Endodermal cell (in vitro differentiated cells): ENCODE measurements at regions not wholly inside any gene's neighbourhood (a gene's known extent, or its start where the extent isn't known, plus 50 kb on each side); places are given as distances from the start of the nearest gene placed in this dataset.

ENCODE experiments used
- DNase-seq: peaks from one replicate; pipeline ENCODE4 v3.0.0-alpha.2; 2017
- H3K27ac ChIP-seq: 2 replicates; pipeline ENCODE4 v1.5.1; 2013; ENCODE audit warnings: mild to moderate bottlenecking, low read depth, low read length, moderate library complexity
- H3K27me3 ChIP-seq: 2 replicates; pipeline ENCODE4 v1.6.1; 2013; ENCODE audit warnings: mild to moderate bottlenecking, low read length, moderate library complexity; ENCODE audit not compliant: insufficient read depth, control insufficient read depth, poor library complexity, severe bottlenecking
- H3K36me3 ChIP-seq: 2 replicates; pipeline ENCODE4 v1.7.0; 2013; ENCODE audit warnings: mild to moderate bottlenecking, low read length, moderate library complexity; ENCODE audit not compliant: control insufficient read depth, insufficient read depth
- H3K4me1 ChIP-seq: one replicate; pipeline ENCODE4 v1.7.0; 2013; ENCODE audit warnings: low read length; ENCODE audit not compliant: control insufficient read depth, insufficient read depth
- H3K4me3 ChIP-seq: 2 replicates; pipeline ENCODE4 v1.5.1; 2013; ENCODE audit warnings: mild to moderate bottlenecking, low read length, moderate library complexity
- H3K9ac ChIP-seq: 2 replicates; pipeline ENCODE4 v1.6.1; 2013; ENCODE audit warnings: mild to moderate bottlenecking, low read length, moderate library complexity; ENCODE audit not compliant: poor library complexity, severe bottlenecking; ENCODE audit errors: extremely low read depth
- H3K9me3 ChIP-seq: 2 replicates; pipeline ENCODE4 v1.6.1; 2013; ENCODE audit warnings: mild to moderate bottlenecking, low read length, moderate library complexity; ENCODE audit not compliant: control insufficient read depth
- H3K27ac Mint-ChIP-seq: 2 replicates; pipeline ENCODE4 v1.8.0; 2020; ENCODE audit warnings: mixed read lengths
- H3K27me3 Mint-ChIP-seq: 2 replicates; pipeline ENCODE4 v1.8.0; 2021; ENCODE audit warnings: mild to moderate bottlenecking, mixed read lengths; ENCODE audit not compliant: insufficient read depth
- H3K36me3 Mint-ChIP-seq: 2 replicates; pipeline ENCODE4 v1.8.0; 2020; ENCODE audit warnings: low read depth, mixed read lengths
- H3K4me1 Mint-ChIP-seq: 2 replicates; pipeline ENCODE4 v1.8.0; 2020; ENCODE audit warnings: mixed read lengths
- H3K4me3 Mint-ChIP-seq: 2 replicates; pipeline ENCODE4 v1.8.0; 2020; ENCODE audit warnings: mild to moderate bottlenecking, moderate library complexity, mixed read lengths
- H3K9me3 Mint-ChIP-seq: 2 replicates; pipeline ENCODE4 v1.8.0; 2020; ENCODE audit warnings: mild to moderate bottlenecking, mixed read lengths
- WGBS, 2 experiments: methylation state at CpG; one replicate each; pipeline versions ENCODE4 v1.1.5 to v1.1.7; 2013; ENCODE audit warnings: missing lambda C conversion rate in 2 of 2, mixed read lengths in 1 of 2; ENCODE audit not compliant: insufficient coverage in 1 of 2, insufficient read length in 1 of 2; 5-methylcytosine and 5-hydroxymethylcytosine counted together
- TF ChIP-seq, protein P1 (sequence below): fragments of 200-600 bp; sonication (generic); conservative IDR thresholded peaks from 2 replicates; pipeline ENCODE4 v1.5.0; 2021; ENCODE audit warnings: antibody characterized with exemption, mild to moderate bottlenecking

DNA sequence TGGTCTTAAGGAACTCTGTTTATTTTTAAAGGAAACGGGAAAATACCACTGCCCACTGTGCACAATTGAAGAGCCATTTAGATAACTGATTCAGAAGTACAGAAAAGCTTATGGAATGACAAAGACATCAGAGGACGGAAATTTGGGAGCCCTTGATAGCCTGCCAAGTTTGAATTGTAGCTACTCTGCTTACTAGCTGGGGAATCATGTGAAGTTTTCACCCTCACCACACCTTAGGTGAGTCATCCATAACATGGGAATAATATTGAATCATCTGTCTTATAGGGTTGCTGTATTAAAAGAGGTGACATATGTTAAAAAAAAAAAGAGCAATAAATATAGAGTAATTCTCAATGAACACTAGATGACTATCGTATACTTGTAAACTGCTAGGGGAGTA, 1104.2 kb downstream of the GATA3 start:
- H3K27me3 Mint-ChIP-seq = peaks cover 26% of the 10 kb centered on the region
- Histone ChIP-seq H3K27ac (no peak overlapping the region), H3K27me3 (peaks cover 24% of the 10 kb centered on the region), H3K36me3 (no peaks in the 10 kb centered on the region), H3K4me3 (no peak overlapping the region), H3K9ac (no peak overlapping the region), H3K4me1 (no peaks in the 10 kb centered on the region), H3K9me3 (peaks cover 54% of the 10 kb centered on the region)
- H3K9me3 Mint-ChIP-seq = peaks cover 36% of the 10 kb centered on the region
- TF ChIP-seq, protein P1, sequence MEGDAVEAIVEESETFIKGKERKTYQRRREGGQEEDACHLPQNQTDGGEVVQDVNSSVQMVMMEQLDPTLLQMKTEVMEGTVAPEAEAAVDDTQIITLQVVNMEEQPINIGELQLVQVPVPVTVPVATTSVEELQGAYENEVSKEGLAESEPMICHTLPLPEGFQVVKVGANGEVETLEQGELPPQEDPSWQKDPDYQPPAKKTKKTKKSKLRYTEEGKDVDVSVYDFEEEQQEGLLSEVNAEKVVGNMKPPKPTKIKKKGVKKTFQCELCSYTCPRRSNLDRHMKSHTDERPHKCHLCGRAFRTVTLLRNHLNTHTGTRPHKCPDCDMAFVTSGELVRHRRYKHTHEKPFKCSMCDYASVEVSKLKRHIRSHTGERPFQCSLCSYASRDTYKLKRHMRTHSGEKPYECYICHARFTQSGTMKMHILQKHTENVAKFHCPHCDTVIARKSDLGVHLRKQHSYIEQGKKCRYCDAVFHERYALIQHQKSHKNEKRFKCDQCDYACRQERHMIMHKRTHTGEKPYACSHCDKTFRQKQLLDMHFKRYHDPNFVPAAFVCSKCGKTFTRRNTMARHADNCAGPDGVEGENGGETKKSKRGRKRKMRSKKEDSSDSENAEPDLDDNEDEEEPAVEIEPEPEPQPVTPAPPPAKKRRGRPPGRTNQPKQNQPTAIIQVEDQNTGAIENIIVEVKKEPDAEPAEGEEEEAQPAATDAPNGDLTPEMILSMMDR = no peak
- no peak overlapping the region for H3K4me3 Mint-ChIP-seq
- no peak overlapping the region for H3K27ac Mint-ChIP-seq
- H3K4me1 Mint-ChIP-seq = peaks cover 7% of the 10 kb centered on the region
- no peaks in the 10 kb centered on the region for H3K36me3 Mint-ChIP-seq
- 83 to 93% methylated on average over 3 of the region's 3 CpGs for WGBS, 2 experiments
- DNase-seq = no peak

DNA sequence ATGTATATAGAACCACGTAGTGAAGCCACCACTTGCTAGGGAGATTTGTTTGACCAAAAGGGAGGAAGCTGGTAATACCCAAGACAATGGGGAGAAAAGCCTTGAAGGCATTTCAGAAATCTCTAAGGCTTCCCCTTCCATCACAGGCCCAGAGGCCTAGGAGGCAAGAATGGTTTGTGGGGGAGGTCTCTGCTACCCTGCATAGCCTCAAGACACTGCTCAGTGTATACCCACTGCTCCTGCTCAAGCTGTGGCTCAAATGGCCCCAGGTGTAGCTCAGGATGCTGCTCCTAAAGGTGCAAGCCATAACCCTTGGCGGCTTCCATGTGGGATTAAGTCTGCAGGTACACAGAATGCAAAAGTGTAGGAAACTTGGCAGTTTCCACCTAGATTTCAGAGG, 1105.8 kb downstream of the GATA3 start:
- Histone ChIP-seq H3K4me3 (peak overlapping the region; percentile 15), H3K27me3 (peaks cover 13% of the 10 kb centered on the region), H3K9me3 (peaks cover 54% of the 10 kb centered on the region), H3K9ac (no peak overlapping the region), H3K27ac (no peak overlapping the region), H3K36me3 (no peaks in the 10 kb centered on the region), H3K4me1 (no peaks in the 10 kb centered on the region)
- H3K27me3 Mint-ChIP-seq = peaks cover 17% of the 10 kb centered on the region
- TF ChIP-seq, protein P1 = no peak
- H3K4me3 Mint-ChIP-seq = no peak overlapping the region
- 80 to 93% methylated on average over 1 to 2 of the region's 2 CpGs for WGBS, 2 experiments
- peaks cover 36% of the 10 kb centered on the region for H3K9me3 Mint-ChIP-seq
- H3K4me1 Mint-ChIP-seq = peaks cover 7% of the 10 kb centered on the region
- no peak for DNase-seq
- H3K36me3 Mint-ChIP-seq = no peaks in the 10 kb centered on the region
- no peak overlapping the region for H3K27ac Mint-ChIP-seq

GRCh38 chr10:9163699-9164098, 1109.2 kb downstream of the GATA3 start:
- Histone ChIP-seq H3K27ac (no peak overlapping the region), H3K27me3 (no peaks in the 10 kb centered on the region), H3K4me3 (no peak overlapping the region), H3K9me3 (peaks cover 48% of the 10 kb centered on the region), H3K36me3 (no peaks in the 10 kb centered on the region), H3K9ac (no peak overlapping the region), H3K4me1 (no peaks in the 10 kb centered on the region)
- Mint-ChIP-seq H3K27me3 (peaks cover 12% of the 10 kb centered on the region), H3K9me3 (peaks cover 32% of the 10 kb centered on the region), H3K4me1 (no peaks in the 10 kb centered on the region), H3K36me3 (no peaks in the 10 kb centered on the region), H3K27ac (no peak overlapping the region), H3K4me3 (no peak overlapping the region)
- 93% methylated on average over 2 of the region's 2 CpGs; no CpG with 5 or more reads in 1 of the 2 experiments for WGBS, 2 experiments
- TF ChIP-seq, protein P1 = no peak
- DNase-seq = no peak
